Activated CD4-positive, alpha-beta T cell treated with anti-CD3 and anti-CD28 coated beads, Interleukin-2, amount 50 U/mL, for 16 hours (primary cell): ENCODE measurements at regions not wholly inside any gene's neighbourhood (a gene's known extent, or its start where the extent isn't known, plus 50 kb on each side); places are given as distances from the start of the nearest gene placed in this dataset.

Source experiments
- DNase-seq: peaks from one replicate; pipeline ENCODE4 v3.0.0-alpha.2; 2020

DNA sequence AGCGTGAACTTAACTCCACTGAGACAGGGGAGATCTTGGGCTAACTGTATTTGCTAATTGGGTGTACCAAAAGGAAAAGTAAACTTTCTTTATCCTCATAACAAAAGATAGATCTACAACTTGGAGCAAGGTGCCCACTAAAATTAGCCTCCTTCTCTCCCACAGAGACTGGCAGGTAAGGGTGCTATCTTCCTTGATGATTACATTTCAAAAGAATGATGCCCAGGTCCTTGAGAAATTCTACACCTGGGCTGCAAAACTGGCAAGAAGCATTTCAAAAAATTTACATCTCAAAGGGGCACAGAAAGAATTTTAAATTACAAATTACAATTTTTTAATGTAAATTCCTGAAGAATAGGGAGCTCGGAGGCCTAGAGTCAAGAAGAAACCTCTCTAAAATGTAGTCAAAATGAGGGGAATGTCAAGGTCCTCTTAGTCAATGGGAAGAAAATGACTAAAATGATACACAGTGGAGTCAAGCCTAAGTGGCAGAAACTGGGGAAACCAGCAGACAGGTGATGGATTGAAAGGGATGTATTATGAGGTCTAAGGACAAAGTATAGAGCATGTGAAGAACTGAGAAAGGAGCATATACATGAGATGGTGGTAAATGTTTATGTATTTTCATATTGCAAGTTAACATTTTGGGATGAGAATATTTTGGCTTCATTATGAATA is 348.3 kb upstream of the TUSC1 start:
- no peak for DNase-seq

GRCh38 chr9:26013199-26013598 is 335.0 kb upstream of the TUSC1 start:
- DNase-seq: no peak

DNA sequence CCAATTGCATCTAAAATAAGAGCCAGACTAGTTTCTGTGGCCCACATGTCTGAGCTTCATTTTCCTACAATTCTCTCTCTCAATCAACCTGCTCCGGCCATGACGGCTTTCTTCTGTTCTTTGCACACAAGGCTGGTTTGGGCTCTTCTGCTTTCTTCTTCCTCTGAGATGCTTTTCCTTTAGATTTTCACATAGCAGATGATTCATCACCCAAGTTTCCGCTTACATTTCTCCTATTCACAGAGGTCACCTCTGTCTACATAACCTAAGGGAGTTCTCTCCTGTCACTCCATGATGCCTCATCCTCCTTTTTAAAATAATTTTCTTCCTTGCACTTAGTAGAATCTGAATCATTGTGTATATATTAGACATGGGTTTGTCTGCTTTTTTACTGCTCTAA is 334.6 kb upstream of the TUSC1 start:
- DNase-seq: no peak

GRCh38 chr9:25994605-25995004 is 316.4 kb upstream of the TUSC1 start:
- no peak for DNase-seq

DNA sequence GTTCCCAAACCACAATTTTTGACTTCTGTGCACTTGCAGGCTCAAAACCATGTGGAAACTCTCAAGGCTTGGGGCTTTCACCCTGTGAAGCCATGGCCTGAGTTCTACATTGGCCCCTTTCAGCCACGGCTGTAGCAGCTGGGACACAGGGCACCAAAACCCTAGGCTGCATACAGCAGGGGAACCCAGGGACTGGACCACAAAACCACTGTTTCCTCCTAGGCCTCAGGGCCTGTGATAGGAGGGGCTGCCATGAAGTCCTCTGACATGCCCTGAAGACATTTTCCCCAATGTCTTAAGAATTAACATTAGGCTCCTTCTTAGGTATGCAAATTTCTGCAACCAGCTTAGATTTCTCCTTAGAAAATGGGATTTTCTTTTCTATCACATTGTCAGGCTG is 312.1 kb upstream of the TUSC1 start:
- DNase-seq: no peak

- no peak for DNase-seq
Measured at GRCh38 chr9:25975667-25976066, 297.4 kb upstream of the TUSC1 start.

GRCh38 chr9:25964239-25964638 is 286.0 kb upstream of the TUSC1 start:
- DNase-seq: peak; percentile 53

DNA sequence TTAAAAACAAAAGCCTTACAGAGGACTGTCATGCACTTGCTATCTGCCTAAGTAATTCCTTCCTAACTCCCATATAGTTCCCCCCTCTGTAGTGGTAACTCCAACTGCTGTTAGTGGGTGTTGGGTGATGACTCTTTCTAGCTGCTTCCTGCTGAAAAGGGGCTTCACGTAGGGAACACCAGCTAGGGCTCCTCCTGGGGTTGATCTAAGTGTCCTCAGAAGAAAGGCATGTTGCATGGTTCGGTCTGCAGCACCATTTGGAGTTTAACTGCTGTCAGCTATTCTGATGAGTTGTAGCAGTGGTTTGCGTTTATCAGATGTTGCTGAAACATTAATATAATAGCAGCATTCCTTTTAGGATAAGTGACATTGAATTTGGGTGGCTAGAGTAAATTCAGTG is 281.9 kb upstream of the TUSC1 start:
- DNase-seq: no peak

GRCh38 chr9:25954209-25954608 is 276.0 kb upstream of the TUSC1 start:
- no peak for DNase-seq

GRCh38 chr9:25948182-25948581 is 269.9 kb upstream of the TUSC1 start:
- no peak for DNase-seq

- DNase-seq: no peak
Measured at GRCh38 chr9:25939126-25939525, 260.9 kb upstream of the TUSC1 start.

- DNase-seq: no peak
Measured at GRCh38 chr9:25936031-25936430, 257.8 kb upstream of the TUSC1 start.

DNA sequence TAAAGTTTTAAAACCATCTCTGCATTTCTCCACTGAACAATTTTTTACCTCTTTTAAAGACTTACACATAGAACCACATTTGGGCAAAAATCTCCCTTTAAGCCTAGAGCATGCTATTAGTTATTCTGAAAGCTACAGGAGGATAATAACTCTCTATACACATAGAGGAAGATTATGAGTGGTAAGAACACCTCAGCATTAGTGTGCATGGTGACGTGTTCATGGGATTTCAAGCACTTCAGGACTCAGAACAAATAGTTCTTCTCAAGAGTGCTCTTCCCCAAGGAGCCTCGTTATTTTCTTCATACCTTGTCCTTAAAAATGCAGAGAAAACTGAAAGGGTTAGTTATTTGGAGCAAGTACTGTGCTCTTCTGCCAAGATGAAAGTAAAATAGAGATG is 256.9 kb upstream of the TUSC1 start:
- DNase-seq: no peak

DNA sequence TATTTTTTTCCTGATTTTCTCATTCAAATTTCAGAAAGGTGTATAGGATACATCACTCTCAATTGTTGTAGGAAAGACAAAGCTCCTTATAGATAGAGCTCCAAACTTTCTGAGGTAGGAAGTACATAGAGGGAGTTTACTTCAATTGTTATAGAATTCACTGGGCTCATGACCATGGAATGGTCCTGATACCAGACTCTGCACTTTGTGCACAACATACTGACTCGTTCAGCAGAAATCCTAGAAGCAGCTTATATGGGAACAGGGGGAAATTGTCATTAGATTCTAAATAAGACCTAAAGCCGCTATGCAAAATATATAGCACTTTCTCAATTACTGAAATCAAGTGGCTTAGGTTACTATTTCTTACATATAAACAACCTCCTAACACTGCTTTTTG is 240.5 kb upstream of the TUSC1 start:
- no peak for DNase-seq

GRCh38 chr9:25917731-25918362 is 239.6 kb upstream of the TUSC1 start:
- DNase-seq: no peak

DNA sequence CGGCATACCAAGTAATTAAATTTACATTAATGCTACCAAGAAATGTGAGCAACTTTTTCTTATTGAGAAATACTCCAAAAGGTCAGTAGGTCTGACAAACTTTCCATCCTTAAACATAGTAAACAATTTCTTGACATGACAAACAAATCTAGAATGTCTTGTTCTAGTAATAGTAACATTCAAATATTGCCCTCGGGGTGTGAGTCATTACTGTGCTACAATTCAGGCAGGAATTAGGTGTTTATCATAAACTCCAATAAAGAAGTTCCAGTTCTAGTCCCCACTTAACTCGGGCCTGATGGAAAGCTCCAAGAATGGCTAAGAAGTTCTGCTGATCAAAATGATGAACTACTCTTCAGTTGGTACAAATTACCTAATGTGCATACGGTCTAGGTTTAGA is 235.6 kb upstream of the TUSC1 start:
- DNase-seq: no peak

DNA sequence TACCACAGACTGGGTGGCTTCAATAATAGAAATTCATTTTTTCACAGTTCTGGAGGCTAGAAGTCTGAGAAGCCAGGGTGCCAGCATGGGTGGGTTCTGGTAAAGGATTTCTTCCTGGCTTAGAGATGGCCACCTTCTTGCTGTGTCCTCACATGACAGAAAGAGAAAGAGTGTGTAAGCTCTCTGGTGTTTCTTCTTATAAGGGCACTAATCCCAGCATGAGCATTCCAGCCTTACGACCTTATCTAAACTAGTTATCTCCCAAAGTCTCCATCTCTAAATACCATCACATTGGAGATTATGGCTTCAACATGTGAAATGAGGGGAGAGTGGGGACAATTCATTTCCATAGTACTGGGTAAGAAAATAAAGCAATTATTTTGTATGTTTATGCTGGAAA is 226.5 kb upstream of the TUSC1 start:
- no peak for DNase-seq

GRCh38 chr9:25891527-25891926 is 213.3 kb upstream of the TUSC1 start:
- DNase-seq: no peak

DNA sequence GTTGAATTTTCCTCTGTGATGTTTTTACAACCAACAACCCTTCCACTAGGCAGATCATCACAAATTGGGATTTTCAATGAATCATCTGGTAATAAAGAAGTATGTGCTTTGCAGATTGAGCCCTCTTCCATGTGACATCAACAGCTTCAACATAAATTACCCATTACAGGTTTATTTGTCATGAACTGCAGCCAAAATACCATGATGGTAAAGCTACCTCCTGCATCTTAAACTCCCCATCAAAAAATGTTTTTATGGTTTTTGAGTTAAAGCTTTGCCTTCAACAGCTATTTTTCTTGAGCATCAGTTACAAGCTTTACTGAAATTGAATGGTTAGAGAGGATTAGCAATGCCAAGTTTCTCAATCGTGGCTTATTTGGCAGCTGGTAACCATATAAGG is 211.4 kb upstream of the TUSC1 start:
- DNase-seq: no peak

GRCh38 chr9:25876248-25876647 is 198.0 kb upstream of the TUSC1 start:
- DNase-seq: no peak

DNA sequence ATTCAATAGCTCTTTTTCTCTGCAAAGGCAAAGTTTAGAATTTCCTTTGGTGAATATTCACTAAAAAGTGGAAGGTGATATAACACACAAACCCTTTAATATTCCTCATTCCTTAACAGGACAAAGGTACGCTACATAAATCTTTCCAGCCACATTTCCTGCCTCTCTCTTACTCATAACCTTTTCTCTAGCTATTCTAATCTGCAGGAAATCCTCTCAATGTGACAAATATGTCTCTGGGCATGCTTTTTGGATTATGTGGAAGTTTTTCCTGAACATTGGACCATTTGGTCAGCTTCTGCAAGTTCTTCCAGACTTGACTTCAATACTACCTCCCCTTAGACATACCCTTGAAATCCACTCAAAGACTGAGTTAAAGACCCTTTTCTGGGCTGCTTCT is 186.3 kb upstream of the TUSC1 start:
- no peak for DNase-seq

- no peak for DNase-seq
Measured at GRCh38 chr9:25861421-25861820, 183.2 kb upstream of the TUSC1 start.

DNA sequence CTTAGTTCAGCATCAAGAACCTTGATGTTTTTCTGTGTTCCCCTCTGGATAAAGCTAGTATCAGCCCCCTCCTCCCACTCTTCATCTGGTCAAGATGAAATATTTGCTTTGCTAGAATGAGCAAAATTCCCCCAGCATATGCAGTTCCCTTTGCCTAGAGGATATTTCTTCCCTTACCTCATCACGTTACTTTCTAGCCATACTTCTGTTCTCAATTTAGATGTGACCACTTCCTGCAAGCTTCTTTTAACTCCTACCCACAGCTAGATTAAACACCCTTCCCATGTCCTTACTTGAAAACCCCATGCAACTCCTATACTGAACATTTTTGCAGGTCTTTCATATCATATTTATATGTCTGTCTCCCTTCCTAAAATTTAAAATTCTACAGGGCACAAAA is 178.9 kb upstream of the TUSC1 start:
- no peak for DNase-seq

DNA sequence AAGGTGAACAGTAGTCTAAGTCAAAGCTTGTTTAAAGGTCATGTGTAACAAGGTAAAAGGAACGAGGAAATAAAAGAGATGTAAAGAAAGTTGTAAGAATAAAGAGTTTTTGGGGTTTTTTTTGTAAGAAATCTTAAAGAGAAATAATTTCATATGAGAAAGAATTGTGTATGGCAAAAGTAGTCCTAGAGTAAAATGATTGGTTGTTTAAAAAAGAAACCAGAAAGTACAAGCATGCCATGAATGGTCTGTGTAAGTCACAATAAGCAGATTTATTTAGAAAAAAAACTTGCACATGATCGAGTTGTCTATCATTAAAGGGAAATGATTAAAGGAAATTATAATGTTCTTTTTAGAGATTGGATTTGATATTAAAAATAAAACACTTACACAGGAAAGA is 172.6 kb upstream of the TUSC1 start:
- no peak for DNase-seq

- DNase-seq: no peak
Measured at GRCh38 chr9:25845867-25846266, 167.6 kb upstream of the TUSC1 start.
